ENCODE measurements at regions not wholly inside any gene's neighbourhood (a gene's known extent, or its start where the extent isn't known, plus 50 kb on each side); places are given as distances from the start of the nearest gene placed in this dataset.

DNA sequence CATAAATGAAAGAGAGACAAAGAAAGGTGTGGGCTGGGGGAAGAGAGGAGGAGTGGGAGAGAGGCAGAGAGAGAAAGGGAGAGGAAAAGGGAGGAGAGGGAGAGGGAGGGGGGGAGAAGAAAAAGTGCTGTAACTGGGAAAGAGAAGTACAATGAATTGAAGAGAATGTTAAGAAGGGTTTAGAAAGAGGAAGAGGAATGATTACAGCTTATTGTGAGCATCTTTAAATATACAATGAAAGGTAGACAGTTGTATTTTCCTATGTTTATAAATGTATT, 229.1 kb upstream of the PMFBP1 start:
- no peaks in the 10 kb centered on the region for H3K27me3 ChIP-seq (ENCODE audit: control insufficient read depth in 1 of 2, insufficient read depth in 2 of 2, low read length in 1 of 2)
- intact Hi-C loops (cut with DNase I) = no loop called here
- no peak overlapping the region for H3K4me3 ChIP-seq (ENCODE audit: low read length in 2 of 2)
- DNase-seq (no peak), ATAC-seq (ENCODE audit: low FRiP score) (no peak)
- no peaks in the 10 kb centered on the region for H3K4me1 ChIP-seq (ENCODE audit: control insufficient read depth in 1 of 2, insufficient read depth in 2 of 2, low read length in 2 of 2)
- no peaks in the 10 kb centered on the region for H3K9me3 ChIP-seq (ENCODE audit: control insufficient read depth, low read length)
- H3K36me3 ChIP-seq (ENCODE audit: control insufficient read depth in 1 of 2, insufficient read depth in 2 of 2, low read length in 1 of 2) = no peaks in the 10 kb centered on the region
- H3K27ac ChIP-seq (ENCODE audit: low read depth in 1 of 2, low read length in 2 of 2) = no peak overlapping the region

DNA sequence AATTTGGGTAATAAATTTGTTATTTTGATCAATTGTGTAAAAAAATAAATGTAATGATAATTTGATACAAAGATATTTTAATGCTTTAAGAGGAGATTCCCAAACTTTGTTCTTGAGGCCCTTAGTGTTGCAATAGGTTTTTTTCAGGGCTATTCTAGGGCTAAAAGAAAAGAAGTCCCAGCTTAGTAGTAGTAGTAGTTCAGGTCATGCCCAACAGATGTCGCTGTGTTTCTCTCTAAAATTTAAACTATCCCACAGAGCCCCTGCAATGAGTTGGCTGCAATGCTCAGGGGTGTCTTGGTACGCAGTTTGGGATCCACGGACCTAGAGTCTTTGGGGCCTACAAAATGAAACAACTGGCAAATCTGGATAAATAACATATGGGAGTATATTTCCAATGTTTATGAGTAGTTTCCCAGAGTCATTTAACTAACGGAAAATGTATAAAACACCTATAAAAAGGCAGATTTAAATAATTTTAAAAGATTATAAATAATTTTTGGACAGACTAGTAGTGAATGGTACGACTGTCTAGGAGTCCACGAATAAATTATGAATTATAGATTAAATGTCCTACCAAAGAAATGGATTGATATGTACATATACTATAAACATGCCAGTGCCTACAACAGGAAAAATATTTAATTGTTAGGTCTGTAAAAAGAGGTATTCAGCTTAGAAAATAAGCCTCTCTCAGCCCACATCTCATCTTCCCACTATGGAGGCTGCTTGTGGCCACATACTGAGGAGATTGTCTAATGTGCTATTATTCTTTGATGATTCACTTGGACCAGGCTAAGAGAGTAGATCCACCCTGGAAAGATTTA, 228.5 kb upstream of the PMFBP1 start:
- H3K9me3 ChIP-seq (ENCODE audit: control insufficient read depth, low read length) = no peaks in the 10 kb centered on the region
- H3K27me3 ChIP-seq (ENCODE audit: control insufficient read depth in 1 of 2, insufficient read depth in 2 of 2, low read length in 1 of 2) = no peaks in the 10 kb centered on the region
- intact Hi-C loops (cut with DNase I) = no loop called here
- WGBS, 2 donors = 34 to 37% methylated on average over 6 of the region's 6 CpGs
- no peaks in the 10 kb centered on the region for H3K36me3 ChIP-seq (ENCODE audit: control insufficient read depth in 1 of 2, insufficient read depth in 2 of 2, low read length in 1 of 2)
- H3K4me1 ChIP-seq (ENCODE audit: control insufficient read depth in 1 of 2, insufficient read depth in 2 of 2, low read length in 2 of 2) = no peaks in the 10 kb centered on the region
- no peak overlapping the region for H3K4me3 ChIP-seq (ENCODE audit: low read length in 2 of 2)
- H3K27ac ChIP-seq (ENCODE audit: low read depth in 1 of 2, low read length in 2 of 2) = no peak overlapping the region
- peak; percentile 71 for ATAC-seq (ENCODE audit: low FRiP score)
- no peak for DNase-seq

- H3K36me3 ChIP-seq (ENCODE audit: control insufficient read depth in 1 of 2, insufficient read depth in 2 of 2, low read length in 1 of 2) = no peaks in the 10 kb centered on the region
- ATAC-seq (ENCODE audit: low FRiP score) (no peak), DNase-seq (no peak)
- no peaks in the 10 kb centered on the region for H3K4me1 ChIP-seq (ENCODE audit: control insufficient read depth in 1 of 2, insufficient read depth in 2 of 2, low read length in 2 of 2)
- WGBS, 2 donors = 91 to 92% methylated on average over 1 of the region's 1 CpG
- no peak overlapping the region for H3K4me3 ChIP-seq (ENCODE audit: low read length in 2 of 2)
- H3K27ac ChIP-seq (ENCODE audit: low read depth in 1 of 2, low read length in 2 of 2) = no peak overlapping the region
- intact Hi-C loops (cut with DNase I) = no loop called here
- H3K27me3 ChIP-seq (ENCODE audit: control insufficient read depth in 1 of 2, insufficient read depth in 2 of 2, low read length in 1 of 2) = no peaks in the 10 kb centered on the region
- H3K9me3 ChIP-seq (ENCODE audit: control insufficient read depth, low read length) = no peaks in the 10 kb centered on the region
Observed at GRCh38 chr16:72399811-72400210, 227.9 kb upstream of the PMFBP1 start.

DNA sequence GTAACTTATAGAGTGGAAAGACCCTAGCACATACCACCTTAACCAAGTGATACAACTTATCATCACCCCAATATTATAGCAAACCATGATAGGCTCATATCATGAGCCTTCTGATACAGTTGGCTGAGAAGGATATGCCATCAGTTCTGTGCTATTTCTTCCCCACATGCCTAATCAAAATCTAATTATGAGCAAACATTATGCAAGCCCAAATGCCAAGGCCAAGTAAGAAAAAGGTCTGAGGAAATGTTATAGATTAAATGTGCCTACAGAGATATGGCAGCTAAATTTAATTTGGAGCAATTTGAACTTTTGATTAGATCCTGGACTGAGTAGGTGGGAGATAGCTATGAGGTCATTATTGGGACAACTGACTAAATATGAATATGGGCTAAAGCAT, 225.9 kb upstream of the PMFBP1 start:
- ATAC-seq (ENCODE audit: low FRiP score) (no peak), DNase-seq (no peak)
- Histone ChIP-seq H3K36me3 (ENCODE audit: control insufficient read depth in 1 of 2, insufficient read depth in 2 of 2, low read length in 1 of 2) (no peaks in the 10 kb centered on the region), H3K27me3 (ENCODE audit: control insufficient read depth in 1 of 2, insufficient read depth in 2 of 2, low read length in 1 of 2) (no peaks in the 10 kb centered on the region), H3K4me1 (ENCODE audit: control insufficient read depth in 1 of 2, insufficient read depth in 2 of 2, low read length in 2 of 2) (no peaks in the 10 kb centered on the region), H3K9me3 (ENCODE audit: control insufficient read depth, low read length) (no peaks in the 10 kb centered on the region), H3K4me3 (ENCODE audit: low read length in 2 of 2) (no peak overlapping the region), H3K27ac (ENCODE audit: low read depth in 1 of 2, low read length in 2 of 2) (no peak overlapping the region)
- intact Hi-C loops (cut with DNase I) = no loop called here

DNA sequence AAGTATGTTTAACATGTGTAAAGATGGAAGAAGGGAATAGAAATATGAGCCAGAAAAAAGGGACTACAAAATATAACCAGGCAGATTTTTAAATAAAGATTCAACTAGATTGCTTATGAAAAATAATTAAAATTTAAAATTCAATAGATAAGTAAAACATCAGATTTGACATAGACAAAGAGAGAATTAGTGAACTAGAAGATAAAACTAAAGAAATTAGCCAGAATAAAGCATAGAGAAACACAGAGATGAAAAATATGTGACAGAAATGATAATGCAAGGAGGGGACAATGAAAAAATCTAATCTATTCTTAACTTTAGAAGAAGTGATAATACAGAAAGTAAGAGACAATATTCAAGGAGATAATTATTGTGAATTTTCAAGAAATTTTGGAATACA, 222.6 kb upstream of the PMFBP1 start:
- no peak for DNase-seq
- no peak overlapping the region for H3K27ac ChIP-seq (ENCODE audit: low read depth in 1 of 2, low read length in 2 of 2)
- H3K9me3 ChIP-seq (ENCODE audit: control insufficient read depth, low read length) = no peaks in the 10 kb centered on the region
- H3K4me1 ChIP-seq (ENCODE audit: control insufficient read depth in 1 of 2, insufficient read depth in 2 of 2, low read length in 2 of 2) = no peaks in the 10 kb centered on the region
- no peaks in the 10 kb centered on the region for H3K36me3 ChIP-seq (ENCODE audit: control insufficient read depth in 1 of 2, insufficient read depth in 2 of 2, low read length in 1 of 2)
- H3K4me3 ChIP-seq (ENCODE audit: low read length in 2 of 2) = no peak overlapping the region
- intact Hi-C loops (cut with DNase I) = no loop called here
- ATAC-seq (ENCODE audit: low FRiP score) = no peak
- no peaks in the 10 kb centered on the region for H3K27me3 ChIP-seq (ENCODE audit: control insufficient read depth in 1 of 2, insufficient read depth in 2 of 2, low read length in 1 of 2)

DNA sequence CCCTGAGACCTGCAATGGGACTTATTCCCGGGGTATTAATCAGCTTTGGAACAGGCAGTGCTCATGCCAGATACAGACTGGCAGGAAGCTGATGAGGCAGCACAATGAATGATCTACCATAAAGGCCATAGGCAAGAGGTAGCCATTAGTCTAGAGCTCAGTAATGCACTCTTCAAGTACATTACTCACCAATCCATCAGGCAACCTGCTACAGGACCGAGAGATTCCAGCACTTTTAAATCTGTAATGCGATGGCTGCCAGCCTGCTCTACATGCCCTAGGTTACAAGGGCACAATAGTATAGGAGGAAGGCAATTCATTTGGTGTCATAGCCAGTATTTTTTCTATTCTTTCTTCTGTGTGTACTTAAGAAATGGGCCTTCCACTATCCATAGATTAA, 217.8 kb upstream of the PMFBP1 start:
- no peak overlapping the region for H3K27ac ChIP-seq (ENCODE audit: low read depth in 1 of 2, low read length in 2 of 2)
- H3K4me1 ChIP-seq (ENCODE audit: control insufficient read depth in 1 of 2, insufficient read depth in 2 of 2, low read length in 2 of 2) = no peaks in the 10 kb centered on the region
- ATAC-seq (ENCODE audit: low FRiP score) (no peak), DNase-seq (no peak)
- WGBS, 2 donors = 83 to 89% methylated on average over 3 of the region's 3 CpGs
- intact Hi-C loops (cut with DNase I) = no loop called here
- H3K27me3 ChIP-seq (ENCODE audit: control insufficient read depth in 1 of 2, insufficient read depth in 2 of 2, low read length in 1 of 2) = no peaks in the 10 kb centered on the region
- H3K9me3 ChIP-seq (ENCODE audit: control insufficient read depth, low read length) = peaks cover 2% of the 10 kb centered on the region
- no peaks in the 10 kb centered on the region for H3K36me3 ChIP-seq (ENCODE audit: control insufficient read depth in 1 of 2, insufficient read depth in 2 of 2, low read length in 1 of 2)
- H3K4me3 ChIP-seq (ENCODE audit: low read length in 2 of 2) = no peak overlapping the region

DNA sequence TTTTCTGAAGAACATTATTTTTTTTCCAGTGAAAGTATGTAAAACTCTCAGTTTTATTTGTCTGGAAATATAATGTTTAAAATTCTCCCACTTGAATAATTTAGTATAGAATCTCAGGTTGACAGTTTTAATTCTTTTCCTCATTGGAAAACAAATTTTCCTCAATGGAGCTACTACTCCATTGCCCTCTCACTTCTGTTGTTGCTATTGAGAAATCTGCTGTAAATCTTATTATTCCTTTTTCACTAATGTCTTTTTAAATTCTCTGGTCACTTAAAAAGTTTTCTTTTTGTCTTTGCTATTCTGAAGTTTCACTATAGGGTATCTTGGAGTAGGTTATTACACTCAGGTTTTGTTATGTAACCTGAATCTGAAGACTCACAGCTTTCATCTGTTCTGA, 216.1 kb upstream of the PMFBP1 start:
- no peak for ATAC-seq (ENCODE audit: low FRiP score)

GRCh38 chr16:72384651-72385050, 212.7 kb upstream of the PMFBP1 start:
- Histone ChIP-seq H3K36me3 (ENCODE audit: control insufficient read depth in 1 of 2, insufficient read depth in 2 of 2, low read length in 1 of 2) (no peaks in the 10 kb centered on the region), H3K27ac (ENCODE audit: low read depth in 1 of 2, low read length in 2 of 2) (no peak overlapping the region), H3K9me3 (ENCODE audit: control insufficient read depth, low read length) (peaks cover 2% of the 10 kb centered on the region), H3K4me3 (ENCODE audit: low read length in 2 of 2) (no peak overlapping the region), H3K27me3 (ENCODE audit: control insufficient read depth in 1 of 2, insufficient read depth in 2 of 2, low read length in 1 of 2) (no peaks in the 10 kb centered on the region), H3K4me1 (ENCODE audit: control insufficient read depth in 1 of 2, insufficient read depth in 2 of 2, low read length in 2 of 2) (no peaks in the 10 kb centered on the region)
- no peak for ATAC-seq (ENCODE audit: low FRiP score)
- no peak for DNase-seq
- intact Hi-C loops (cut with DNase I) = no loop called here
- 86 to 93% methylated on average over 5 of the region's 5 CpGs for WGBS, 2 donors

More for the DNA sequence above, 216.1 kb upstream of the PMFBP1 start:
- no peak for DNase-seq
- Histone ChIP-seq H3K27ac (ENCODE audit: low read depth in 1 of 2, low read length in 2 of 2) (no peak overlapping the region), H3K9me3 (ENCODE audit: control insufficient read depth, low read length) (peaks cover 2% of the 10 kb centered on the region), H3K4me3 (ENCODE audit: low read length in 2 of 2) (no peak overlapping the region), H3K36me3 (ENCODE audit: control insufficient read depth in 1 of 2, insufficient read depth in 2 of 2, low read length in 1 of 2) (no peaks in the 10 kb centered on the region), H3K4me1 (ENCODE audit: control insufficient read depth in 1 of 2, insufficient read depth in 2 of 2, low read length in 2 of 2) (no peaks in the 10 kb centered on the region), H3K27me3 (ENCODE audit: control insufficient read depth in 1 of 2, insufficient read depth in 2 of 2, low read length in 1 of 2) (no peaks in the 10 kb centered on the region)
- intact Hi-C loops (cut with DNase I) = no loop called here

DNA sequence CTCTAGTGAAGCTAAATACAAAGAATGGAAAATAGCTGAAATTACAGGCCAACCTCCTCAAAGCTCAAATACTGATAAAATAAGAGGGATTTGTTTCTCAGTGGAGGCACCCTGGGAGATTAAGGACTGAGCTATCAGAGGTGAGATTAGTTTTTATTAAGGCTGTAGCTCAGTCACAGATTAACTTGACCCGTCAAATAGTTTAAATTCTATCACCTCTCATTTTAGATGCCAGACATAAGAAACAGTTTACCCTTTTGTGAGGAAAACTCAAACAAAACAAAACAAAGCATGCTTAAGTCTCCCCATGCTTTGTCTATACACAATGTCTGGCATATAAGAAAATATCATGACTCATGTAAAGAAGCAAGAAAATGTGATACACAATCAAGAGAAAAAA, 208.3 kb upstream of the PMFBP1 start:
- no peak for ATAC-seq (ENCODE audit: low FRiP score)
- Histone ChIP-seq H3K27me3 (ENCODE audit: control insufficient read depth in 1 of 2, insufficient read depth in 2 of 2, low read length in 1 of 2) (no peaks in the 10 kb centered on the region), H3K4me1 (ENCODE audit: control insufficient read depth in 1 of 2, insufficient read depth in 2 of 2, low read length in 2 of 2) (no peaks in the 10 kb centered on the region), H3K9me3 (ENCODE audit: control insufficient read depth, low read length) (no peaks in the 10 kb centered on the region), H3K4me3 (ENCODE audit: low read length in 2 of 2) (no peak overlapping the region), H3K27ac (ENCODE audit: low read depth in 1 of 2, low read length in 2 of 2) (no peak overlapping the region), H3K36me3 (ENCODE audit: control insufficient read depth in 1 of 2, insufficient read depth in 2 of 2, low read length in 1 of 2) (no peaks in the 10 kb centered on the region)
- intact Hi-C loops (cut with DNase I) = no loop called here
- no peak for DNase-seq
- WGBS, 2 donors = 36 to 43% methylated on average over 1 of the region's 1 CpG

Measured in aorta (tissue), 5 donors.